Mammary epithelial cell (primary cell): ENCODE measurements at regions not wholly inside any gene's neighbourhood (a gene's known extent, or its start where the extent isn't known, plus 50 kb on each side); places are given as distances from the start of the nearest gene placed in this dataset.

ENCODE experiments used
- EZH2 ChIP-seq: IDR thresholded peaks from 2 replicates; pipeline ENCODE4 v1.6.1; 2012; ENCODE audit warnings: low read length, inconsistent platforms, borderline replicate concordance
- TF ChIP-seq, protein P1 (sequence below), 2 donors: IDR thresholded peaks in 1 of 2; conservative IDR thresholded peaks in 1 of 2; 2 replicates each; pipeline ENCODE4 v1.5.1; 2011 to 2012; ENCODE audit warnings: inconsistent platforms in 2 of 2, low read length in 2 of 2, mild to moderate bottlenecking in 2 of 2, control low read depth in 1 of 2, low read depth in 1 of 2; ENCODE audit not compliant: insufficient read depth in 1 of 2; ENCODE audit errors: extremely low read depth in 1 of 2

DNA sequence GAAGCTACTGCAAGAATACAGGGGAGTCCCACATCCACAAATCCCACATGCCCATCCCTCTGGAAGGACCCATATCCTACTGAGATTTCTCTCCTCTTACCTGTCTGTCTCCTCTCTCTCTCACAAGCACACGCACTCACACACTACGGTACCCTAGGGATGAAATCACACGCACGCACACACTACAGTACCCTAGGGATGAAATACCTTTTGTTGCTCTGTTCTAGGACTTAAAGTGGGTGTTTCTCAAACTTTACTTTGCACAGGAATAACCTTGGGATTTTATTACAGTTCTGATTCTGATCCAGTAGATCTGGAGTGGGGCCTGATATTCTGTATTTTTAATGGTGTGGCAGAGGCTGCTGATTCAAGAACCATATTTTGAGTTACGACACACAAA, 622.2 kb upstream of the ZNF385D start:
- TF ChIP-seq, protein P1, sequence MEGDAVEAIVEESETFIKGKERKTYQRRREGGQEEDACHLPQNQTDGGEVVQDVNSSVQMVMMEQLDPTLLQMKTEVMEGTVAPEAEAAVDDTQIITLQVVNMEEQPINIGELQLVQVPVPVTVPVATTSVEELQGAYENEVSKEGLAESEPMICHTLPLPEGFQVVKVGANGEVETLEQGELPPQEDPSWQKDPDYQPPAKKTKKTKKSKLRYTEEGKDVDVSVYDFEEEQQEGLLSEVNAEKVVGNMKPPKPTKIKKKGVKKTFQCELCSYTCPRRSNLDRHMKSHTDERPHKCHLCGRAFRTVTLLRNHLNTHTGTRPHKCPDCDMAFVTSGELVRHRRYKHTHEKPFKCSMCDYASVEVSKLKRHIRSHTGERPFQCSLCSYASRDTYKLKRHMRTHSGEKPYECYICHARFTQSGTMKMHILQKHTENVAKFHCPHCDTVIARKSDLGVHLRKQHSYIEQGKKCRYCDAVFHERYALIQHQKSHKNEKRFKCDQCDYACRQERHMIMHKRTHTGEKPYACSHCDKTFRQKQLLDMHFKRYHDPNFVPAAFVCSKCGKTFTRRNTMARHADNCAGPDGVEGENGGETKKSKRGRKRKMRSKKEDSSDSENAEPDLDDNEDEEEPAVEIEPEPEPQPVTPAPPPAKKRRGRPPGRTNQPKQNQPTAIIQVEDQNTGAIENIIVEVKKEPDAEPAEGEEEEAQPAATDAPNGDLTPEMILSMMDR (conservative IDR thresholded peaks at IDR 0.05 in 1 of 2, IDR thresholded peaks at IDR 0.05 in 1 of 2; ENCODE audit: extremely low read depth in 1 of 2, insufficient read depth in 1 of 2, low read depth in 1 of 2, low read length in 2 of 2) = no peak
- TF ChIP-seq EZH2 = peak; percentile 7
